ENCODE measurements at regions not wholly inside any gene's neighbourhood (a gene's known extent, or its start where the extent isn't known, plus 50 kb on each side); places are given as distances from the start of the nearest gene placed in this dataset.

DNA sequence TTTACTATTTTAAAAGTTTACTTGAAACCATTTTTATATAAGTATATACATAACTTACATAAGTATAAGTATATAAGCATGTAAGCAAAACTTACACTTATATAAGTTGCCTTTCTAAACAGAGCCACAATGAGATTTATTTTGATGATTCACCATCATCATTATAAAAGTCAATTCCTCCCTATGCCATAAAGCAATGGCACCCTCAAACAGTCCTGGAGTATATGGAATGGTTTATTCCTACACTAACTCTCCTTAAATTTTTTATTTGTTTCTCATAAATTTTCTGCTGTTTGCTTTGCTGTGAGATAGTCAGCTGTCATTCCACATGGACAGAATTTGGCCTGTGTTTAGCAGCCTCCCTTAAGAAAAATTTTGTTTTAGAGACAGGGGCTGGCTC, 114.2 kb downstream of the NAB1 start:
- no peak for DNase-seq
- intact Hi-C loops (cut with DNase I) = no loop called here

DNA sequence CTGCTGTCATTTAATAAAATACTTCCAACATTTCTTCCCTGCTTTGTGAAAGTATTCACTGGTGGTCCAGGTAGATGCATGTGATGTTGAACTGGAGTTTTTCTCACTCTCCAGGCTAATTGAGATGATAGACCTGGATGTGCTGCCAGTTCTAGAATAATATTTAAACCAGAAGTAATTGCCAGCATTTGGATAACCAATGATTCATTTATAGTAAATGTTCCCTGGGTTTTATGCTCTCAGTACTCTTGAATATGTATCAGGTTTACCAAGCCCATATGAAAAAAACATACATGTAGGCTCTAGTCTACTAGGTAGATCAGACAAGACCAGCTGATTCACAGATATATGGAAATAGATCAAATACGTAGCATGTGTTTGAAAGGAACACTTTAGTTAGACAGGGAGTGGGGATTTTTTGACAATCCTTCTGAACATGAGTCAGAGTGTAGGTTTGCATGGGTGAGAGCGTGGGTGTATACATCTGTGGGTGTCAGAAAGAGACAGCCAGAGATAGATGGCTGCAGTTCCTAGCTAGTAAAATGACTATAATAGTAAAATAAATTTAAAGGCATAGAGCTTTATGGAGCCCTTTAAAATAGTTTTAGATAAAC, 115.1 kb downstream of the NAB1 start:
- Histone ChIP-seq H3K27ac (no peak overlapping the region), H3K4me3 (no peak overlapping the region), H3K4me1 (ENCODE audit: insufficient read depth) (no peaks in the 10 kb centered on the region), H3K27me3 (no peaks in the 10 kb centered on the region), H3K36me3 (no peaks in the 10 kb centered on the region), H3K9me3 (no peaks in the 10 kb centered on the region)
- 91 to 94% (median 93%) methylated on average over 2 of the region's 2 CpGs for WGBS, 3 donors
- TF ChIP-seq, protein P1, sequence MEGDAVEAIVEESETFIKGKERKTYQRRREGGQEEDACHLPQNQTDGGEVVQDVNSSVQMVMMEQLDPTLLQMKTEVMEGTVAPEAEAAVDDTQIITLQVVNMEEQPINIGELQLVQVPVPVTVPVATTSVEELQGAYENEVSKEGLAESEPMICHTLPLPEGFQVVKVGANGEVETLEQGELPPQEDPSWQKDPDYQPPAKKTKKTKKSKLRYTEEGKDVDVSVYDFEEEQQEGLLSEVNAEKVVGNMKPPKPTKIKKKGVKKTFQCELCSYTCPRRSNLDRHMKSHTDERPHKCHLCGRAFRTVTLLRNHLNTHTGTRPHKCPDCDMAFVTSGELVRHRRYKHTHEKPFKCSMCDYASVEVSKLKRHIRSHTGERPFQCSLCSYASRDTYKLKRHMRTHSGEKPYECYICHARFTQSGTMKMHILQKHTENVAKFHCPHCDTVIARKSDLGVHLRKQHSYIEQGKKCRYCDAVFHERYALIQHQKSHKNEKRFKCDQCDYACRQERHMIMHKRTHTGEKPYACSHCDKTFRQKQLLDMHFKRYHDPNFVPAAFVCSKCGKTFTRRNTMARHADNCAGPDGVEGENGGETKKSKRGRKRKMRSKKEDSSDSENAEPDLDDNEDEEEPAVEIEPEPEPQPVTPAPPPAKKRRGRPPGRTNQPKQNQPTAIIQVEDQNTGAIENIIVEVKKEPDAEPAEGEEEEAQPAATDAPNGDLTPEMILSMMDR (IDR thresholded peaks at IDR 0.05) = no peak
- no peak for TF ChIP-seq EP300 (IDR thresholded peaks at IDR 0.05)
- TF ChIP-seq POLR2A (IDR thresholded peaks at IDR 0.05) = no peak
- DNase-seq = no peak
- intact Hi-C loops (cut with DNase I) = no loop called here

More for the DNA sequence above, 114.2 kb downstream of the NAB1 start:
- H3K4me3 ChIP-seq = no peak overlapping the region
- TF ChIP-seq EP300 (IDR thresholded peaks at IDR 0.05) (no peak), POLR2A (IDR thresholded peaks at IDR 0.05) (no peak)
- TF ChIP-seq, protein P1 (IDR thresholded peaks at IDR 0.05) = no peak
- H3K27ac ChIP-seq = no peak overlapping the region
- H3K4me1 ChIP-seq (ENCODE audit: insufficient read depth) = no peaks in the 10 kb centered on the region
- no peaks in the 10 kb centered on the region for H3K36me3 ChIP-seq
- H3K27me3 ChIP-seq = no peaks in the 10 kb centered on the region
- H3K9me3 ChIP-seq = no peaks in the 10 kb centered on the region

DNA sequence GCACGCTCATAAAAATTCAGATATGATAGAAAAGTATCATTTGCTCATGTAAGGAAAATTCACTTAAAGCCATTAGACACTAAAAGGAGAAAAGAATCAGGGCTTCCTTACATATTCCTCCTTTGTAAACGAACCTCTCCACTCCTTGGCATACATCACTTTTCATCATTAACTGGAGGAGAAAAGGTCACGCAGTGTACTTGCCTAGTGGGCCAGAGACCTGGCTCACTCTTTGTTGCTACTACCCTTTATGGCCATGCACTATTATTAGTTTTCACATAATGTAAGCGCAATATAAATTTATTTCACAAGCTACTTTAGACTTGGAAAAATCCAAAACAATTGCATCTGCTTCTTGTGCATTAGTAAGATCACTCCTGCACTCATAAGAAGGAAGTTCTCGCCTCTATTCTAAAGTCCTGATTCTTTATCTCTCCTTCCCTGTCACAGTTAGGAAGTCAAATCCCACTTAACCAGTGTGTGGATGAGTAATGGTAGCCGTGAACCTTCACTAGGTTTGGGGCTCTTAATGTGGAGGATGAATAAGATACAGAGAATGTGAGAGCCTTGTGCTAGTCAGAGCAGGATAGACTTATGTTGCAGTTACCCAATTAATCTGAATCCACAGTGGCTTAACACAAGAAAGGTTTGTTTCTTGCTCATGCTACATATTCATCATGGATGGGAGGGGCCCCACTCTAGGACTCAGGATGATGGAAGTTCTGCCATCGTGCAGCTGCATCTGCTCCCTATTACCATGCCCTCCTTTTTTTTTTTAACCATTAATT, 115.0 kb upstream of the GLS start:
- Histone ChIP-seq H3K4me1 (ENCODE audit: insufficient read depth) (no peaks in the 10 kb centered on the region), H3K27ac (no peak overlapping the region), H3K36me3 (no peaks in the 10 kb centered on the region), H3K4me3 (no peak overlapping the region), H3K9me3 (no peaks in the 10 kb centered on the region), H3K27me3 (no peaks in the 10 kb centered on the region)
- no peak for TF ChIP-seq POLR2A (IDR thresholded peaks at IDR 0.05)
- no peak for TF ChIP-seq EP300 (IDR thresholded peaks at IDR 0.05)
- TF ChIP-seq, protein P1 (IDR thresholded peaks at IDR 0.05) = no peak
- intact Hi-C loops (cut with DNase I) = no loop called here
- no peak for DNase-seq
- 80 to 81% (median 81%) methylated on average over 7 of the region's 7 CpGs for WGBS, 3 donors

DNA sequence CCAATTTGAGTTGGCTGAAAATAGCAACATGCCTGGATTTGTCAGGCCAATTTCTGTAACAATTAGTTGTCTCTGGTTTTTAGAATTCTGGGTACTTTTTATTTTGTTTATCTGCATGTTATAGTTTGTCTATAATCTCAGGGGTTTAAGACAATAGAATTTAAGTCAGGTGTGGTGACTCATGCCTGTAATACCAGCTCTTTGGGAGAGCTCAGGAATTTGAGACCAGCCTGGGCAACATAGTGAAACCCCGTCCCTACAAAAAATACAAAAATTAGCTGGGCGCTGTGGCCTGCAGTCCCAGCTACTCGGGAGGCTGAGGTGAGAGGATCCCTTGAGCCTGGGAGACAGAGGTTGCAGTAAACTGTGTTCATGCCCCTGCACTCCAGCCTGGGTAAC, 114.4 kb upstream of the GLS start:
- WGBS, 3 donors = 93 to 96% (median 93%) methylated on average over 3 of the region's 3 CpGs
- no peak for DNase-seq
- no peaks in the 10 kb centered on the region for H3K4me1 ChIP-seq (ENCODE audit: insufficient read depth)
- no peaks in the 10 kb centered on the region for H3K9me3 ChIP-seq
- no peaks in the 10 kb centered on the region for H3K27me3 ChIP-seq
- H3K27ac ChIP-seq = no peak overlapping the region
- intact Hi-C loops (cut with DNase I) = no loop called here
- H3K4me3 ChIP-seq = no peak overlapping the region
- no peaks in the 10 kb centered on the region for H3K36me3 ChIP-seq
- TF ChIP-seq EP300 (IDR thresholded peaks at IDR 0.05) = no peak
- TF ChIP-seq POLR2A (IDR thresholded peaks at IDR 0.05) = no peak
- TF ChIP-seq, protein P1 (IDR thresholded peaks at IDR 0.05) = no peak
